ENCODE measurements at regions not wholly inside any gene's neighbourhood (a gene's known extent, or its start where the extent isn't known, plus 50 kb on each side); places are given as distances from the start of the nearest gene placed in this dataset.
"Not testable (repeated sequence)": the region's sequence is repeated elsewhere in the genome, so short reads cannot be mapped to it uniquely, and the experiment has no call there.

DNA sequence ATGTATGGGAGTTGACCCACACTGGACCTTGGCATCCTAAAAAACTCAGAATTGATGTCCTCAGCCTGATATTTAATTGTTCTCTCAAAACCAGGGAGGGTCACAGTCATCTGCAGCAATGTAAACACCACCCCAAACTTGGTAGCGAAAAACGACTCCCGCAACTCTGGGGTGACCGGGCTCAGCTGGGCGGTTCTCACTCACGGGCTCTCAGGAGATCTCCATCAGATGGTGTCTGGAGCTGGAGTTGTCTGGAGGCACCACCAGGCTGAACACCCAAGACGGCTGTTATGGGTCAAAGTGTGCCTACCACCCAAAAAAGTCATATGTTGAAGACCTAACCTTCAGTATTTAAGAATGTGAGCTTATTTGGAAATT, 50.9 kb upstream of the NXT1 start:
- DNase-seq (ENCODE audit: low read depth) = no peak

DNA sequence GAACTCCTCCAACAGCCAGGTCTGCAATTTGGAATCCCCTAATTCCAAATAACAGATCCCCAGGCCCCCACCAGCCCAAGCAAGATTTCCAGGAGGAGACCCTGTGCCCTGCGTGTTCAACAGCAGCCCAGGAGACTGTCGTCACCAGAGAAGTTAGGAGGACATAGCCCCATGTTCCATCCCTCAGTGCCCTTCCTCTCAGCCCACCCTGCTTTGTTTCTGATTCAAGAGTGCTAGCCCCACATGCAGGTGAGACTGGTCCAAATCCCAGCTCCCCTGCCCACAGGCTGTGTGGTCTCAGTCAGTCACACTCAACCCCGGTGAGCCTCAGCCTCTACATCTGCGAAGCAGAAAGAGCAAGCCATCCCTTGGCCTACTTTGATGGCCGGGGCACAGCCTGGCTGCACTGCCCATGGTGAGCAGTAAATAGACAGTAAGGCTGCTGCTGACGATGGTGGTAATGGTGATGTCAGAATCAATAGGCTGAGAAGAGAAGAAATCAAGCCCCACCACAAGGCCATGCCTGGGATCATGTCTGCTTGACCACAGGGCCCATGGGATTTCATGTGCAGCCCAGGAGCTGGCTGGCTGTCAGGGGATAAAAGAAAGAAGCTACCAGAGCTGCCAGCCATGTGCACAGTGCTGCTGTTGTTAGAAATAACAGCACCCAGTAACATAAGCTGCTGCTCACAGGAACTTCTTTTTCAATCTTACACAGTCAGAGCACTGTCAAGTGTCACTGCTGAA, 51.5 kb upstream of the NXT1 start:
- in situ Hi-C loops (cut with HindIII; ENCODE audit: low pct_unique_long_range_greater_than_20kb, low sequenced_read_pairs) = no loop called here
- DNase-seq (ENCODE audit: low read depth) = no peak

More for the DNA sequence above, 50.9 kb upstream of the NXT1 start:
- in situ Hi-C loops (cut with HindIII; ENCODE audit: low pct_unique_long_range_greater_than_20kb, low sequenced_read_pairs) = no loop called here

DNA sequence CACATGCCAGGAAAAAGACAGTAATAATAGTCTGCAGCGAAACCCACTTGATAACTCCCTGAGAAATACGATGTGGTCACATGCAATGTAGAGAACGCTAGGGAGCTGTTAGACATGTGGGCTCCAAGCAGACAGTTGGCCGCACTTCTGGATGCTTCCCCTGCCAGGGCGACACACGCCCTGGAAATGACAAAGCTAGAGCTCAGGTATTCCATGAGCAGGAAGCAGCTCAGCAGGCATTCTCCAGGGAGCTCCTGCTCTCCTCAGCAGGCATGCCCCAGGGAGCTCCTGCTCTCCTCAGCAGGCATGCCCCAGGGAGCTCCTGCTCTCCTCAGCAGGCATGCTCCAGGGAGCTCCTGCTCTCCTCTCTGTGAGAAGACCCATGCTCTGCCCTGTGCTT, 52.4 kb upstream of the NXT1 start:
- in situ Hi-C loops (cut with HindIII; ENCODE audit: low pct_unique_long_range_greater_than_20kb, low sequenced_read_pairs) = no loop called here
- no peak for DNase-seq (ENCODE audit: low read depth)

DNA sequence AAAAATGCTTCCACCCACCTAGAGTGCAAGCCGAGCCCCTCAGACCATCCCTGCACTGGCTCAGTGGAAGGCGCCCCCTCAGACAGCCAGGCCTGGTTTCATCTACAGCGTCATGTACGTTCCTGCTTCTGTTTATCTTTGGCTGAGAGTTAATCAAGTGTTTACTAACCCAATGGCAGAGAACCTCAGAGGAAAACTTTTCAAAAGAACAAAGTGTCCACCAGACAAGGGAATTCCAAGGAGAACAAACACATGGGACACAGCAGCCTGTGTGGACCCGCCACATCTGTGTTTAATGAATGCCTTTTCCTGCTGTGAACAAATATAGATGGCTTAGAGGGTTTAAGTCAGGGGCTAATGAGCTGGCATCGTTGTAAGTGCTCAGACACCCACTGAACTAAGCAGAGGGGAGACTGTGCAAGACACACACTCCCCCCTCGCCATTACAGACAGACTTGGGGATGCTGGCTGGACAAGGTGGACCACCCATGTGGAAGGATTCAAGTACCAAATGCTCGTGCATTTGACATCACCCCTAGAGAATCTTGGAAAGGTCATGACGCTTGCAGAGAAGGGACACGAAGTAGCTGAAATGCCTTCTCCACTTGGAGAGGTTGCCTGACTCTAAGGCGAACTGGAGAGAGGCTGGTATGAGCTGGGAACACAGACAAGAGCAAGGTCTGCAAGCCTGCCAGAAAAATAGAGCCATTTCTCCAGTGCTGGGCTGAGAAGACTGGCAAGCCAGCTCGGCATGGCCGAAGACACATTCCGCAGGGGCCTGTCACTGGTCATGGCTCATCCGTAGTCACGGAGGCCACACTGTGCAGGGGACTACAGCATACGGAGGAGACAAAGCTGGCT, 53.5 kb upstream of the NXT1 start:
- DNase-seq (ENCODE audit: low read depth) = no peak

DNA sequence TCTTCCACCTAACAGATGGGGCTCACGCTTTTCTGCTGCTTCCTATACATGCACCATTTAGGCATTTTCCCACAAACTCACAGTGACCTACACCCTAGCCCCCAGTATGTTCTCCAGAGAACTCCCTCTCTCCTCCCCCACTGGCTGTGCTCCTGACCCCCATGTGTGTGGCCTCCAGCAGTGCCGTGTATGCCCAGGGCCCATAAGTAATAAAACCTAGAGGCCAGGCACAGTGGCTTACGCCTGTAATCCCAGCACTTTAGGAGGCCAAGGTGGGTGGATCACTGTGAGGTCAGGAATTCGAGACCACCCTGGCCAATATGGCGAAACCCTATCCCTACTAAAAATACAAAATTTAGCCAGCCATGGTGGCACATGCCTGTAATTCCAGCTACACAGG, 54.7 kb upstream of the NXT1 start:
- in situ Hi-C loops (cut with HindIII; ENCODE audit: low pct_unique_long_range_greater_than_20kb, low sequenced_read_pairs) = no loop called here
- DNase-seq (ENCODE audit: low read depth) = no peak

More for the DNA sequence above, 53.5 kb upstream of the NXT1 start:
- in situ Hi-C loops (cut with HindIII; ENCODE audit: low pct_unique_long_range_greater_than_20kb, low sequenced_read_pairs) = no loop called here

DNA sequence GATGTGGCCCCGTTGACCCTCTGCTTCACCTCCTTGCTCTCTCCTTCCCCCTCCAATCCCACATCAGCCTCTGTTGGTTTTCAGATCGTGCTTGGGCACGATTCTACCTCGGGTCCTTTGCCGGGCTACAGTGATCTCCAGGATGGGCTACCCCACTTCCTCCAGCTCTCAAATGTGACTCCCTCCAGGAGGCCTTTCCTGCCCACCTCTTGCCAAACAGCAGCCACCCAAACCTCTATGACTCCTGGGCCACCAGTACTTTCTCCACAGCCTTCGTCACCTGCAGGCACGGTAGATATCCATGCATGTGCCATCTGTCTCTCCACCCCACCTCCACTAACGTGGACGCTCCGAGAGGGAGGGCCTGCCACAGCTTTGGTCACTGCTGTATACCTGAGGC, 55.9 kb upstream of the NXT1 start:
- no peak for DNase-seq (ENCODE audit: low read depth)
- in situ Hi-C loops (cut with HindIII; ENCODE audit: low pct_unique_long_range_greater_than_20kb, low sequenced_read_pairs) = no loop called here

DNA sequence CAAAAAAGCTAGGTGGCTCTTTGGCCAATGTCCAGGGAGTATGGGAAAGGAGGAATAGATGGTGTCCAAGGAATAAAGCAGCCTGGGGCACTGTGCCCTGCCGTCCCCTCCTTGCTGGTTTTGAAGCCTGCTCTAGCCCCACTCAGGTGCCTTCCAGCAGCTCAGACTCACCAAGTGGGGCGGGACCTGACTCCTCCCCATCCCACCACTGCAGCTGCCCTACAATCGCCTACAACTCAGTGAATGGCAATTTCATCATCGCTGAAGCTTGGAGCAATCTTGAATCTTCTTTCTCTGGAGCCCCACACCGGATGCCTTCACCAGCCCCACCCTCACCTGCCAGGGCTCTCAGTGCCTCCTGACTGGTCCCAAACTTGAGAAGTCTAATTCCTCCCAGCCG, 56.4 kb upstream of the NXT1 start:
- no peak for DNase-seq (ENCODE audit: low read depth)
- in situ Hi-C loops (cut with HindIII; ENCODE audit: low pct_unique_long_range_greater_than_20kb, low sequenced_read_pairs) = no loop called here

DNA sequence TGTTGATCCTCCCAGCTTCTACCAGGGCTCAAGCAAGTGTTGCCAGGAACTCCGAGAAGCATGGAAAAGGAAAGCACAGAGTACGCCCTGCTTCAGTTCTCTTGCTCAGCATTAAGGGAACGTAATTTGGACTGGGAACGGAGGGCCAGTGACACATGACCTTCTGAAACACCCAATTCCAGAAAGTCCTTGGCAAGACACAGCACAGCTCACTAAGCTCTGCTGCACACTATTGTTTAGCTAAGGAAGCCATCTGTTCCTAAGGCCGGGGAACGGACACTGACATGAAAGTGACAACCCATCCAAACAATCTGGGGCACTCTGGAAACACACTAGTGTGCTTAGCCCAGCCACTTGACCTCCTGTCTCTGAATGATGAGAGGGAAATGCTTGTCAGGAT, 56.9 kb upstream of the NXT1 start:
- DNase-seq (ENCODE audit: low read depth) = no peak
- in situ Hi-C loops (cut with HindIII; ENCODE audit: low pct_unique_long_range_greater_than_20kb, low sequenced_read_pairs) = no loop called here

DNA sequence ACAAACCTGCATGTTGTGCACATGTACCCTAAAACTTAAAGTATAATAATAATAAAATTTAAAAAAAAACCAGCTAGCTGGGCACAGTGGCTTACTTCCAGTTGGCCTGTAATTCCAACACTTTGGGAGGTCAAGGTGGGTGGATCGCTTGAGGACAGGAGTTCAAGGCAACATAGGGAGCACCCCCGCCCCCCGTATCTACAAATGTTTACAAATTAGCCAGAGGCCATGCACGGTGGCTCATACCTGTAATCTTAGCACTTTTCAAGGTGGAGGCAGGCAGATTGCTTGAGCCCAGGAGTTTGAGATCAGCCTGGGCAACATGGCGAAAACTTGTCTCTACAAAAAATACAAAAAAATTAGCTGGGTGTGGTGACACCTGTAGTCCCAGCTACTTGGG, 58.3 kb upstream of the NXT1 start:
- DNase-seq (ENCODE audit: low read depth); in situ Hi-C loops (cut with HindIII; ENCODE audit: low pct_unique_long_range_greater_than_20kb, low sequenced_read_pairs): not testable (repeated sequence)

DNA sequence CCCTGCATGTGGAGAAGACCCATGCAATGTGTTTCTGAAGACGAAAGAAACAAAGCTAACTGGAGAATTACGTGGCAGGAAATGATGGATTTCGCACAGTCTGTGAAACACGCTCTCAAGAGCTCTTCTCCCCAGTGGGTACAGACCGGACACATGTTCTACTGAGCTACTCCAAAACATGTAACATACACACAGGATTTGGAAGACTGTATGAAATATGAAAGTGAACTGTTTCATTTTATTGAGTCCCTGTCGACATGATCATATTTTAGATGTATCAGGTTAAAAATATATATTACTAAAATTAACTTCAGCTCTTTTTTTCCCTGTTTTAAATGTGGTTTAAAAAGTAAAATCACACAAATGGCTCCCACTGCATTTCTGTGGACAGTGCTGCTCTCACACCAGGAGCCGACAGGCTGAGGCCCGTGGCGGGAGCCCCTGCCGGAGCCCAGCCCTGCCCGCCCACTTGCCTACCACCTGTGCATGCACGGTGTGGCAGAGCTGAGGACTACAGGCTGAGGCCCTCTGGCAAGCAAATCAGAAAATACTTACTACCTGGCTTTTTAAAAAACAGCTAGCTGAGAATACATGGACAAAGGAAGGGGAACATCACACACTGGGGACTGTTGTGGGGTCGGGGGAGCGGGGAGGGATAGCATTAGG, 58.9 kb upstream of the NXT1 start:
- DNase-seq (ENCODE audit: low read depth) = no peak
- in situ Hi-C loops (cut with HindIII; ENCODE audit: low pct_unique_long_range_greater_than_20kb, low sequenced_read_pairs) = no loop called here

DNA sequence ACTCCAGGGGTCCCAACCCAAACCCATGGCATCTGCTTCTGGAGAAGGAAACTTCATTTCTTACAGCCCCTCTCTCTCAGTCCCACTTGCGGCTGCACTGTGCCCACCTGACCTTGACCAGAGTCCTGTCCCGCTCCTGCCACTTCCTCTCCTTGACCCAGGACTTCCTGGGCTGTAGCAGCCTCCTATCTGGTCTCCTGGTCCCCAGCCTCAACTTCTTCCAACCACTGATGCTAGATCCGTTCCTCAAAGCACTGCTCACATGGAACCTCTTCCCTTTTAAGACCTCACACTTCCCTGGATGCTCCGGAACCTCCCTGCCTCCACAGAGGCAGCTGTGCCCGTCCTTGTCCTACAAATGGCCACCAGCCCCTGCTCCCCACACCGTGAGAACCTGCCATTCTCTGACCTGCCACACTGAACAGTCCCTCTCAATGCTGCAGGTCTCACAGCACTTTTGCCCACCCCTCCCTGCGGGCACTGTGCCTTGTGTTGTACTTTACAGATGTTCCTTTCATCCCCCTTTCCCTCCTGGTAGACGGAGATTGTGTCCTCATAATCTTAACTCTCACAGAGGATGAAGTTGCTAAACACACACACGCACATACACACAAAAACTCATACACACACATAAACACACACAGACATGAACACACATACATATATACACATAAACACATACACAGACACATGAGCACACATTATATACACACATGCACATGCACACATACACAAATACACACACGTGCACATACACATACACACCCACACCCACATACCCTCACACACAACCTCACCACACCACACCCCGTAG, 59.6 kb upstream of the NXT1 start:
- in situ Hi-C loops (cut with HindIII; ENCODE audit: low pct_unique_long_range_greater_than_20kb, low sequenced_read_pairs) = no loop called here
- DNase-seq (ENCODE audit: low read depth) = no peak

DNA sequence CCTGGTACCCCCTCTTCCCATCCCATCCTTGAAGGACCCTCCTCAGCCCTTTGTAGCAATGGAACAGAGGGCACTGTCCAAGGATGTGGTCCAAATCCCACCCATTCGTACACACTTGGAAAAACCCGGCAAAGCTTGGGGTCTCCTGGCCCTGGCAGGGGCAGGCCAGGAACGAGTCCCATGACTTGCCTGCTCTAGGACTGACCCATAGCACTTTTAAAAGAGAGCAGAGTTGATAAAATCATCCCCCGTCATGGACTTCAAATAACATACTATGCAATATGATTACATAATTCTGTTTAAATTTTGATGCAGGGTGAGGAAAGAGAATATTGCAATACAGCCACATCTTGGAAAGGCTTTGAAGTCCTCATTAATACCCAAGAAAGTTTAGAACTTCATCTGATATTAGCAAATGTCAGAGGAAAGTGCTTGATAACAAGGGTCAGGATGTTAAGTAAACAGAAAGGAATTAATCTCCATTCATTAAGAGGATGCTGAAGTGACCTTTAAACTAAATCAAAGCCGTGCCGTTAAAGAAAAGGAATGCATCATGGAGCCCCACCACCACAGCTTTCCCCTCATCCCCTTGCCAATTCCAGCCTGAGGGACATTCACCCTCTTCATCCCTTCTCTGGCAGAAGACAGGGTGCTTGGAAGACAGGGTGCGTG, 60.7 kb upstream of the NXT1 start:
- in situ Hi-C loops (cut with HindIII; ENCODE audit: low pct_unique_long_range_greater_than_20kb, low sequenced_read_pairs) = no loop called here
- no peak for DNase-seq (ENCODE audit: low read depth)

DNA sequence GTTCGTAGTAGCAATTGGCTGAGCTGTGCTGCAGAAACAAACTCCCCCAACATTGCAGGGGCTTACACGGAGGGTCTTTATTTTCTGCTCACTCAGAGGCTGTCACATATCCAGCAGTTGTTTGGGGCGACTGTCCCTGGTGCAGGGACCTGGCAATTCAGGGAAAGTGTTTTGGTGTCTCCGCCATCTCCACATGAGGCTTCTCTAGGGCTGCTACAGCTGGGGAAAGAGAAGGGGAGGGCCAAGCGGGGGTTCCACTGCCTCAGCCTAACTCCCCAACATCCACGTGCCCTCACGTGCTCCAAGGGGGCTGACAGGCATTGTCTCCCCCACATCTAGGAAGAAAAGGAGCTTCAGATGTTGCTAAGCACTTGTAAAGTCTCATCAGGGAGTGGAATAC, 61.3 kb upstream of the NXT1 start:
- in situ Hi-C loops (cut with HindIII; ENCODE audit: low pct_unique_long_range_greater_than_20kb, low sequenced_read_pairs) = no loop called here
- DNase-seq (ENCODE audit: low read depth) = no peak

DNA sequence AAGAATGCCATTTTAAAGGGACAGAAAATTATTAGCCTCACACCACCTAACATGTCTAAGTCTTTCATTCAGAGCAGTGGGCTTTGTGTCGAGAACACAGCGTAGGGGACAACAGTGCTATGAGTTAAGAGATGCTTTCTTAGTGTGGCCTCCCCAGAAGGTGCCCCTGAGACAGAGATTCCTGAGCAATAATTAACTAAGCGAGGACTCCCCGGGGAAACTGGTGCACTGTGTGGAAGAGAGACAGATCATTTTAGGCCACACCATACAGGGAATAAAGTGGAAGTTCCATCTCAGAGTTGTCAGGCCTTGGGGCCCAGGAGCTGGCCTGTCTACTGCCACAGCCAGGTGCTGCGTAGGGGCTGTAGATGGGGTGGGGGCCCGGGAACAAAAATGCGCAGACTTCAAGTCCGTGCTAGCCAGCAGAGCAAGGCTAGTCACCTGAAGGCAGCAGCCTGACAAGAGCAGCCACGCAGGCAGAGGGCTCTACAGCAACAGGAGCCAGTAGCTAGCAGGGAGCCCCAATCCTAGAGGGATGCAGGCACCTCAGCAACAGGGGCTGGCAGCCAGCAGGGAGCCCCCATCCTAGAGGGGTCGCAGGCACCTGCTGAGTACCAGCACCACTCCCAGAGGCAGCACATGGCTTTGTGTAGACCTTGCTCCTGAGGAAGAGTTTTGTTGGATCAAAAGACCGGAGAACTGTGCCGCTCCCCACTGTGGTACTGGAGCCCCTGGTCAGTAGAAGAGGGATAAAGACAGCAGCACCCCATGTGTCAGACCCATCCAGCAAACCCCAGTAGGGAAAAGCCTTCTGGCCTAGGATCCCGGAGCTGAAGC, 63.0 kb upstream of the NXT1 start:
- DNase-seq (ENCODE audit: low read depth) = no peak
- in situ Hi-C loops (cut with HindIII; ENCODE audit: low pct_unique_long_range_greater_than_20kb, low sequenced_read_pairs) = no loop called here

DNA sequence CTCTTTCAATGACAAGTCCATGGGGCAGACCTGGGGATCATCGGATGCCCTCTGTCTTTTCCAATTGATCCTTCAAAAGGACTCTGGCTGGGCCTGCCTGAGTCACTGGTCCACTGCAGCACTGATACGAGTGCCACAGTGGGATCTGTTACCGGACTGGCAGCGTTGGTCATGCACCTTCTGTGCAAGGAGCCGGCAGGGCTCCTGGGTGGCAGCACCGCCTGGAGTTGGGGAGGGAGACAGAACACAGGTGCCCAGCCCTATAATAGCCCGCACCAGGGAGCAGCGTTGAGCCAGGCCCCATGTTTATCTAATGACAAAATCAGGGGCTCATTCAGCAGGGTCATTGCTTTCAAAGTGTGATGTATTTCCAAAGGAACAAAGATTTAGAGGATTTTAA, 64.2 kb upstream of the NXT1 start:
- DNase-seq (ENCODE audit: low read depth) = no peak
- in situ Hi-C loops (cut with HindIII; ENCODE audit: low pct_unique_long_range_greater_than_20kb, low sequenced_read_pairs) = no loop called here

DNA sequence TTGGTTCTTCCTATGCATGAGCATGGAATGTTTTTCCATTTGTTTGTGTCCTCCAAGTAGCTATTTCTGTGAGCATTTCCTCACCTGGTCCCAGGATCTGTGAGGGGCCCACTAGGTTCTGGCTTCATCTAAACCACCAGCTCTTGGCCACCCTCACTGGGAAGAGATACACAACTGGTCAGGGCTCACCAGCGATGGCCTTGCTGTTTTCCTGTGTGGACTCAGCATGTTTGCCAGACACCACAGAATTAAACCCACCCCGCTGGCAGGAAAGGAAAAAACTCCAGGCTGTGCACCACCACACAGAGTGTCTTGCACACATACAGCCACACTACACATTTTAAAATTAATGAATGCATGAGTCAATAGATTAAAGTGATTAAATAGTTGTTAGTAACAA, 65.1 kb upstream of the NXT1 start:
- in situ Hi-C loops (cut with HindIII; ENCODE audit: low pct_unique_long_range_greater_than_20kb, low sequenced_read_pairs) = no loop called here
- DNase-seq (ENCODE audit: low read depth) = no peak

DNA sequence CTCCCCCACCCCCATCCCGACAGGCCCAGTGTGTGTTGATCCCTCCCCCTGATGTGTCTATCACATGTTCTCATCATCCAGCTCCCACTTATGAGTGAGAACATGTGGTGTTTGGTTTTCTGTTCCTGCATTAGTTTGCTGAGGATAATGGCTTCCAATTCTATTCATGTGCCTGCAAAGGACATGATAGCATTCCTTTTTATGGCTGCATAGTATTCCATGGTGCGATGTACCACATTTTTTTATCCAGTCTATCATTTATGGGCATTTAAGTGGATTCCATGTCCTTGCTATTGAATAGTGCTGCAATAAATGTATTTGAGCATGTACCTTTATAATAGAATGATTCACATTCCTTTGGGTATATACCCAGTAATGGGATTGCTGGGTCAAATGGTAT, 66.6 kb upstream of the NXT1 start:
- in situ Hi-C loops (cut with HindIII; ENCODE audit: low pct_unique_long_range_greater_than_20kb, low sequenced_read_pairs) = no loop called here
- DNase-seq (ENCODE audit: low read depth) = no peak
